ENCODE measurements at regions not wholly inside any gene's neighbourhood (a gene's known extent, or its start where the extent isn't known, plus 50 kb on each side); places are given as distances from the start of the nearest gene placed in this dataset.

DNA sequence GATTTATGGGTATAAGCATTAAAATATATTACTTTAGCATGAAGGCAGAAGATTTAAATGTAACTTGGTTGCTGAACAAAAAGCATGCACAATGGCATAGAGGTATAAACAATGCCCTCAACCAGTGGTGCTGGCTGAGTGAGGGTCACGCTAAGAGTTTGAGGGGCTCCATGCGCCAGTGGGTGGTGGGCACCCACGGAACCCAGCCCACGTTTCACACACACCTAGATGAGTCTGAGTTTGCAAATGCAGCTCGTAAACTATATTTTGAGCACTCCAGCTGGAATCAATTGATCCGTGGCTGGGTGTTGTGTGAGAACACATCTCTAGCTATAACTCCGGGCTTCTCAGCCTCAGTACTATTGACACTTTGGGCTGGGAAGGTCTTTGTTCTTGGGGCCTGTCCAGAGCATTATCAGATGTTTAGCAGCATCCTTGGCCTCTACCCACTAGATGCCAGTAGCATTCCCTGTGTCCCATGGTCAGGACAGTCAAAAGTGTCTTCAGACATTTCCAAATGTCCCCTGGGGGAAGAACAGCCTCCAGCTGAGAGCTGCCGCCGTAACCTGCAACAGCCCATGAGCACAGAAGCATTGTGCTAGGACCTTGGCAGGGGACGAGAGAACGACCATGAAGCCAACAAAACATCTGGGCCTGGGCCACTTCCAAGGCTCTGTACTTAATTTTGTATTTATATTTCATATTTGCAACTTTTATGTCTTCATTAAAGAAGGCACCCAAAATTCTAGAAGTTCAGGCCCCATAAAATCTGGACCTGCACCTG, 108.1 kb upstream of the SOX1 start:
- H3K9ac ChIP-seq (ENCODE audit: low read depth, low read length) = no peak overlapping the region
- no peaks in the 10 kb centered on the region for H3K4me1 ChIP-seq (ENCODE audit: insufficient read depth, low read length)
- H3K9me3 ChIP-seq (ENCODE audit: control insufficient read depth, insufficient read depth, low read length) = no peaks in the 10 kb centered on the region
- H3K36me3 ChIP-seq (ENCODE audit: insufficient read depth, low read length) = no peaks in the 10 kb centered on the region

DNA sequence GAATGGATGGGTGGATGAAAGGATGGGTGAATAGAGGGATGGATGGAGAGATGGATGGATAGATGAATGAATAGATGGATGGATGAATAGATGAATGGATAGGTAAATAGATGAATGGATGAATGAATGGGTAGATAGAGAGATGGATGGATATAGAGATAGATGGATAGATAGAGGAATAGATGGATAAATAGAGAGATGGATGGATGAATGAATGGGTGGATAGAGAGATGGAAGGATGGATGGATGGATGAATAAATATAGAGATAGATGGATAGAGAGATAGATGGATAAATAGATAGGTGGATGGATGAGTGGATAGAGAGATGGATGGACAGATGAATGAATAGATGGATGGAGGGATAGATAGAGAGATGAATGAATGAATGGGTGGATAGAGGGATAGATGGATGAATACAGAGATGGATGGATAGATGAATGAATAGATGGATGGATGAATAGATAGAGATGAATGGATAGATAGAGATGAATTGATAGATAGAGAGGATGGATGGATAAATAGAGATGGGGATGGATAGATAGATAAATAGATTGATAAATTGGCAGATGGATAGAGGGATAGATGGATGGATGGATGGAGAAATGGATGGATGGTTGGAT, 106.7 kb upstream of the SOX1 start:
- no peaks in the 10 kb centered on the region for H3K9me3 ChIP-seq (ENCODE audit: control insufficient read depth, insufficient read depth, low read length)
- H3K36me3 ChIP-seq (ENCODE audit: insufficient read depth, low read length) = no peaks in the 10 kb centered on the region
- H3K4me1 ChIP-seq (ENCODE audit: insufficient read depth, low read length) = no peaks in the 10 kb centered on the region
- no peak overlapping the region for H3K9ac ChIP-seq (ENCODE audit: low read depth, low read length)

GRCh38 chr13:111961236-111961635, 105.7 kb upstream of the SOX1 start:
- no peaks in the 10 kb centered on the region for H3K36me3 ChIP-seq (ENCODE audit: insufficient read depth, low read length)
- H3K9me3 ChIP-seq (ENCODE audit: control insufficient read depth, insufficient read depth, low read length) = no peaks in the 10 kb centered on the region
- H3K9ac ChIP-seq (ENCODE audit: low read depth, low read length) = no peak overlapping the region
- no peaks in the 10 kb centered on the region for H3K4me1 ChIP-seq (ENCODE audit: insufficient read depth, low read length)

DNA sequence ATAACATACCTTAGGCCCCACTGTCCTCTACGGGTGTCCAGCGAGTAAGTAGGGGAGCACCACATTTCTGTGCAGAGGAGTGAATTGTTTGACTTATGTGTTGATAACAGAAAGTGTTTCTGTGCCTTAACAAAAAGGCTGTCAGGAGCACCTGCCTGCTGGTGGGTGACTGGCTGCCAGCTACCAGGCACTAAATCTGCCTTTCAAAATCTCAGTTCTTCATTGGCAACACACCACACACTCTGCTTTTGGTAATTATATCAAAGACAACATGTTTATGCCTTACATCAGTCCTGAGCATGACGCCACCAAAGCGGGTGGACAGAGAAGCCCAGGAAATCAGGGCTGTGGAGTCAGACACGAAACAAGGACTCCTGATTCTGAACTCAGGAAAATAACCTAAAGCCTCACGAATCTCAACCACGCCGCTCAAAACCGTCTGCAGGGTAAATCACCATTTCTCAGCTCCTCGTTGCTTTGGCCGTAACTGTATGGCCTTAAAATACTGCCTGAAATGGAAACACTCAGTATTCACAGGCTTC, 105.2 kb upstream of the SOX1 start:
- Histone ChIP-seq H3K36me3 (ENCODE audit: insufficient read depth, low read length) (no peaks in the 10 kb centered on the region), H3K4me1 (ENCODE audit: insufficient read depth, low read length) (no peaks in the 10 kb centered on the region), H3K9ac (ENCODE audit: low read depth, low read length) (no peak overlapping the region), H3K9me3 (ENCODE audit: control insufficient read depth, insufficient read depth, low read length) (no peaks in the 10 kb centered on the region)

DNA sequence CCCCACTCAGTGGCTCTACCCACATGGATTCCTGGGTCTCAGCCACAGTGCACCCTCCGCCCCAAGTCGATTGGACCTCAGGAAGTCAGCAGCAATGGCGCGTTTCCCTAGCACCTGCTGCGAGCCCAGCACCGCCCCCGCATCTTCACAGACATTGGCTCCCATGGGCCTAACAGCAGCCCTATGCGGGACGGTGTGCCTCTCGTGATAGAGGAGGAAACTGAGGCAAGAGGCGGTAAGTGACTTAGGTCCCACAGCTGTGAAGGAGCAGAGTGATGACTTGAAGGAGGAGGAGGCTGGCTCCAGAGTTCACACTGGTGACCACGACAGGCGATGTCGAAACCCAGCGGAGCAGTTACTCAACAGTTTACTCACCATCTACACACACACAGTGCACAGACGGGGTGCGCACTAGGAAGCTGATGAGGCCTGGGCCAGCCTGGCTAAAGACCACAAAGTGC, 104.5 kb upstream of the SOX1 start:
- no peaks in the 10 kb centered on the region for H3K9me3 ChIP-seq (ENCODE audit: control insufficient read depth, insufficient read depth, low read length)
- H3K9ac ChIP-seq (ENCODE audit: low read depth, low read length) = no peak overlapping the region
- no peaks in the 10 kb centered on the region for H3K4me1 ChIP-seq (ENCODE audit: insufficient read depth, low read length)
- H3K36me3 ChIP-seq (ENCODE audit: insufficient read depth, low read length) = no peaks in the 10 kb centered on the region

DNA sequence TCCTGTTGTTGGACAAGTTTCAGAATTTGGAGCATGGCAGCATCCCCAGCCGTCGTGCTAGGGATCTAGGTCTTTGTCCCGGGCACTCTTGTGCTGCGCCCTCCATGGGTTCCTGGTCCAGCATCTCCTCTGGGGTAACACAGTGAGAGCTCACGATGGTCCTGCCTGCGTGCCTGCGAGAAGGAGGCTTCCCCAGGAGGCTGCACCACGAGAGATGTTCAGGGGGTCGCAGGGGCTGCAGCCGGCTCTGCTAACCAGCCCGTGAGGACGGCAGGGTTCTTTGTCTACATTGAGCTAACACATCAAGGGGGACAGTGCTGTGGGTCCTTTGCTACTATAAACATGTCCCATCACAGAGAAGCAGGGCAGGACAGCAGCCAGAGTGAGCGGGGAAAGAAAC, 103.9 kb upstream of the SOX1 start:
- H3K9me3 ChIP-seq (ENCODE audit: control insufficient read depth, insufficient read depth, low read length) = no peaks in the 10 kb centered on the region
- H3K4me1 ChIP-seq (ENCODE audit: insufficient read depth, low read length) = no peaks in the 10 kb centered on the region
- no peaks in the 10 kb centered on the region for H3K36me3 ChIP-seq (ENCODE audit: insufficient read depth, low read length)
- no peak overlapping the region for H3K9ac ChIP-seq (ENCODE audit: low read depth, low read length)

- Histone ChIP-seq H3K36me3 (ENCODE audit: insufficient read depth, low read length) (no peaks in the 10 kb centered on the region), H3K9me3 (ENCODE audit: control insufficient read depth, insufficient read depth, low read length) (no peaks in the 10 kb centered on the region)
Measured at GRCh38 chr13:111964411-111965035, 102.4 kb upstream of the SOX1 start.

GRCh38 chr13:111965466-111966214, 101.3 kb upstream of the SOX1 start:
- H3K9me3 ChIP-seq (ENCODE audit: control insufficient read depth, insufficient read depth, low read length) = no peaks in the 10 kb centered on the region

More at GRCh38 chr13:111964411-111965035, 102.4 kb upstream of the SOX1 start:
- Histone ChIP-seq H3K9ac (ENCODE audit: low read depth, low read length) (no peak overlapping the region), H3K4me1 (ENCODE audit: insufficient read depth, low read length) (no peaks in the 10 kb centered on the region)

GRCh38 chr13:111966933-111967332, 100.0 kb upstream of the SOX1 start:
- Histone ChIP-seq H3K9ac (ENCODE audit: low read depth, low read length) (no peak overlapping the region), H3K9me3 (ENCODE audit: control insufficient read depth, insufficient read depth, low read length) (no peaks in the 10 kb centered on the region), H3K4me1 (ENCODE audit: insufficient read depth, low read length) (no peaks in the 10 kb centered on the region), H3K36me3 (ENCODE audit: insufficient read depth, low read length) (no peaks in the 10 kb centered on the region)

More at GRCh38 chr13:111965466-111966214, 101.3 kb upstream of the SOX1 start:
- H3K9ac ChIP-seq (ENCODE audit: low read depth, low read length) = no peak overlapping the region
- no peaks in the 10 kb centered on the region for H3K36me3 ChIP-seq (ENCODE audit: insufficient read depth, low read length)
- no peaks in the 10 kb centered on the region for H3K4me1 ChIP-seq (ENCODE audit: insufficient read depth, low read length)

- peaks cover 3% of the 10 kb centered on the region; the same call in 1 of the 2 replicates for H3K4me1 ChIP-seq (ENCODE audit: insufficient read depth, low read length)
- no peaks in the 10 kb centered on the region for H3K9me3 ChIP-seq (ENCODE audit: control insufficient read depth, insufficient read depth, low read length)
- no peak overlapping the region for H3K9ac ChIP-seq (ENCODE audit: low read depth, low read length)
- H3K36me3 ChIP-seq (ENCODE audit: insufficient read depth, low read length) = no peaks in the 10 kb centered on the region
Measured at GRCh38 chr13:111967572-111968201, 99.3 kb upstream of the SOX1 start.

GRCh38 chr13:111968336-111969010, 98.5 kb upstream of the SOX1 start:
- Histone ChIP-seq H3K9me3 (ENCODE audit: control insufficient read depth, insufficient read depth, low read length) (no peaks in the 10 kb centered on the region), H3K36me3 (ENCODE audit: insufficient read depth, low read length) (no peaks in the 10 kb centered on the region), H3K9ac (ENCODE audit: low read depth, low read length) (no peak overlapping the region), H3K4me1 (ENCODE audit: insufficient read depth, low read length) (peaks cover 5% of the 10 kb centered on the region; the same call in 1 of the 2 replicates)

DNA sequence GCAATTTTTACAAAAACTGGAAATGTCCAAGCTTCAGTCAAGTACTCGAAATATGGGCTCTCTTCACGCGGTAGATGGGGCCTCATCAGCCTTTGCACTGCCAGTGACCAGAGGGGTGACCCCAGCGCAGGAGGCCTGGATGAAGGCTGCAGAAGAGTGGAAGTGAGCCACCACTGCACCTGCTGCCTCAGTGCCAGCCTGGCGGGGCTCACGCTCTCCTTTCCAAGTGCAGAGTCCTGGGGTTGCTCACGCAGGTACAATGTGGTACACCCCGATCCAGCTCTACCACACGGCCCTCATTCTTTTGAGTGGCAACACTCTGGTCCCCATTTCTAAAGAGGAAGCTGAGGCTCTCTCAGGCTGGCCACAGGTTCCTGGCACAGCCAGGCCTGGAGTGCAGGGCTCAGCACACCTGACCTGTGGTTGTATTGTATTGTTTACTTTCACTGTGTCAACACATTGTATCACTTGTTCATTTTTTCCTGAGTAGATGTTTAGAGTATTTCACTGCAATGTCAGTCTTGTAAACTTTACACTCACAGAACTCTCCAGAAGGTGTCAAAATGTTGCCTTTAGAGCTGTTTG, 97.3 kb upstream of the SOX1 start:
- no peaks in the 10 kb centered on the region for H3K36me3 ChIP-seq (ENCODE audit: insufficient read depth, low read length)
- H3K9ac ChIP-seq (ENCODE audit: low read depth, low read length) = no peak overlapping the region
- no peaks in the 10 kb centered on the region for H3K9me3 ChIP-seq (ENCODE audit: control insufficient read depth, insufficient read depth, low read length)
- peaks cover 10% of the 10 kb centered on the region; the same call in 1 of the 2 replicates for H3K4me1 ChIP-seq (ENCODE audit: insufficient read depth, low read length)
